A172 (cell line): ENCODE measurements at regions not wholly inside any gene's neighbourhood (a gene's known extent, or its start where the extent isn't known, plus 50 kb on each side); places are given as distances from the start of the nearest gene placed in this dataset.

Source experiments
- DNase-seq: peaks from one replicate; pipeline ENCODE4 v3.0.0-alpha.2; 2015; ENCODE audit warnings: low spot score

GRCh38 chr2:9082158-9082557 is 78.7 kb upstream of the MBOAT2 start:
- DNase-seq: no peak

GRCh38 chr2:9081750-9082149 is 78.3 kb upstream of the MBOAT2 start:
- no peak for DNase-seq

- no peak for DNase-seq
Observed at GRCh38 chr2:9078405-9078804, 74.9 kb upstream of the MBOAT2 start.

GRCh38 chr2:9077691-9078090 is 74.2 kb upstream of the MBOAT2 start:
- DNase-seq: no peak

GRCh38 chr2:9076755-9077154 is 73.3 kb upstream of the MBOAT2 start:
- no peak for DNase-seq

GRCh38 chr2:9076210-9076609 is 72.7 kb upstream of the MBOAT2 start:
- DNase-seq: no peak

GRCh38 chr2:9074930-9075329 is 71.4 kb upstream of the MBOAT2 start:
- DNase-seq: no peak

- no peak for DNase-seq
Observed at GRCh38 chr2:9071584-9072124, 68.2 kb upstream of the MBOAT2 start.

GRCh38 chr2:9071032-9071431 is 67.5 kb upstream of the MBOAT2 start:
- peak; percentile 96 for DNase-seq

- DNase-seq: no peak
Observed at GRCh38 chr2:9069543-9069942, 66.1 kb upstream of the MBOAT2 start.

GRCh38 chr2:9065901-9066300 is 62.4 kb upstream of the MBOAT2 start:
- DNase-seq: no peak

GRCh38 chr2:9063023-9063606 is 59.6 kb upstream of the MBOAT2 start:
- DNase-seq: no peak

- no peak for DNase-seq
Observed at GRCh38 chr2:9060819-9061218, 57.3 kb upstream of the MBOAT2 start.

GRCh38 chr2:9057939-9058761 is 54.7 kb upstream of the MBOAT2 start:
- peak; percentile 49 for DNase-seq

GRCh38 chr2:9055471-9055870 is 52.0 kb upstream of the MBOAT2 start:
- DNase-seq: no peak

- DNase-seq: no peak
Observed at GRCh38 chr2:9053534-9053931, 50.0 kb upstream of the MBOAT2 start.
